ENCODE measurements at regions not wholly inside any gene's neighbourhood (a gene's known extent, or its start where the extent isn't known, plus 50 kb on each side); places are given as distances from the start of the nearest gene placed in this dataset.
"Not testable (repeated sequence)": the region's sequence is repeated elsewhere in the genome, so short reads cannot be mapped to it uniquely, and the experiment has no call there.

GRCh38 chr11:29063630-29064361 lies 953.0 kb downstream of the KCNA4 start:
- no peak for TF ChIP-seq CTCF (IDR thresholded peaks at IDR 0.05; ENCODE audit: low read depth, low read length, missing control alignments)
- Histone ChIP-seq H3K27me3 (replicated peaks) (no peaks in the 10 kb centered on the region), H3K4me3 (ENCODE audit: low read depth, low read length) (no peak overlapping the region), H3K36me3 (replicated peaks) (no peaks in the 10 kb centered on the region), H3K27ac (no peak overlapping the region)
- DNase-seq = no peak
- in situ Hi-C loops (cut with HindIII; ENCODE audit: low pct_ligation_motif_present, low sequenced_read_pairs) = no loop called here

GRCh38 chr11:29061452-29061851 lies 953.3 kb downstream of the METTL15 start:
- Histone ChIP-seq H3K27ac (no peak overlapping the region), H3K4me3 (ENCODE audit: low read depth, low read length) (no peak overlapping the region), H3K27me3 (replicated peaks) (no peaks in the 10 kb centered on the region), H3K36me3 (replicated peaks) (no peaks in the 10 kb centered on the region)
- no peak for TF ChIP-seq CTCF (IDR thresholded peaks at IDR 0.05; ENCODE audit: low read depth, low read length, missing control alignments)
- in situ Hi-C loops (cut with HindIII; ENCODE audit: low pct_ligation_motif_present, low sequenced_read_pairs) = no loop called here
- no peak for DNase-seq

GRCh38 chr11:29056487-29056886 lies 948.3 kb downstream of the METTL15 start:
- DNase-seq; H3K27ac ChIP-seq; in situ Hi-C loops (cut with HindIII; ENCODE audit: low pct_ligation_motif_present, low sequenced_read_pairs); H3K27me3 ChIP-seq (replicated peaks); H3K36me3 ChIP-seq (replicated peaks); H3K4me3 ChIP-seq (ENCODE audit: low read depth, low read length): not testable (repeated sequence)

GRCh38 chr11:29051935-29052334 lies 943.7 kb downstream of the METTL15 start:
- H3K36me3 ChIP-seq (replicated peaks) = no peaks in the 10 kb centered on the region
- no peak for DNase-seq
- TF ChIP-seq CTCF (IDR thresholded peaks at IDR 0.05; ENCODE audit: low read depth, low read length, missing control alignments) = no peak
- H3K4me3 ChIP-seq (ENCODE audit: low read depth, low read length) = no peak overlapping the region
- no peaks in the 10 kb centered on the region for H3K27me3 ChIP-seq (replicated peaks)
- in situ Hi-C loops (cut with HindIII; ENCODE audit: low pct_ligation_motif_present, low sequenced_read_pairs) = no loop called here
- H3K27ac ChIP-seq = no peak overlapping the region

- H3K27ac ChIP-seq; H3K36me3 ChIP-seq (replicated peaks); H3K4me3 ChIP-seq (ENCODE audit: low read depth, low read length); in situ Hi-C loops (cut with HindIII; ENCODE audit: low pct_ligation_motif_present, low sequenced_read_pairs); DNase-seq; H3K27me3 ChIP-seq (replicated peaks): not testable (repeated sequence)
Observed at GRCh38 chr11:29050962-29051361, 942.8 kb downstream of the METTL15 start.

- in situ Hi-C loops (cut with HindIII; ENCODE audit: low pct_ligation_motif_present, low sequenced_read_pairs) = no loop called here
- H3K27me3 ChIP-seq (replicated peaks) = no peaks in the 10 kb centered on the region
- no peak overlapping the region for H3K27ac ChIP-seq
- no peak overlapping the region for H3K4me3 ChIP-seq (ENCODE audit: low read depth, low read length)
- H3K36me3 ChIP-seq (replicated peaks) = no peaks in the 10 kb centered on the region
- DNase-seq = no peak
- TF ChIP-seq CTCF (IDR thresholded peaks at IDR 0.05; ENCODE audit: low read depth, low read length, missing control alignments) = no peak
Observed at GRCh38 chr11:29040489-29040888, 932.3 kb downstream of the METTL15 start.

Measured in brain microvascular endothelial cell (primary cell).